ENCODE measurements at regions not wholly inside any gene's neighbourhood (a gene's known extent, or its start where the extent isn't known, plus 50 kb on each side); places are given as distances from the start of the nearest gene placed in this dataset.

- ChIA-PET POLR2A (no interaction called here), CTCF (no interaction called here)
Measured at GRCh38 chr6:2508071-2508470, 242.7 kb downstream of the MYLK4 start.

- ChIA-PET CTCF (no interaction called here), POLR2A (no interaction called here)
Measured at GRCh38 chr6:2507521-2508037, 243.1 kb downstream of the MYLK4 start.

- CTCF ChIA-PET = no interaction called here
- POLR2A ChIA-PET = no interaction called here
Measured at GRCh38 chr6:2507016-2507415, 243.7 kb downstream of the MYLK4 start.

- CTCF ChIA-PET = no interaction called here
- POLR2A ChIA-PET = no interaction called here
Measured at GRCh38 chr6:2505624-2506023, 245.1 kb downstream of the MYLK4 start.

GRCh38 chr6:2504495-2505064 lies 246.1 kb downstream of the MYLK4 start:
- ChIA-PET POLR2A (no interaction called here), CTCF (no interaction called here)

- ChIA-PET POLR2A (no interaction called here), CTCF (no interaction called here)
Measured at GRCh38 chr6:2503816-2504494, 246.8 kb downstream of the MYLK4 start.

- CTCF ChIA-PET = no interaction called here
- POLR2A ChIA-PET = no interaction called here
Measured at GRCh38 chr6:2502998-2503674, 247.6 kb downstream of the MYLK4 start.

GRCh38 chr6:2502096-2502997 lies 248.4 kb downstream of the MYLK4 start:
- CTCF ChIA-PET = no interaction called here

GRCh38 chr6:2497922-2498623 lies 252.6 kb downstream of the MYLK4 start:
- CTCF ChIA-PET = no interaction called here
- POLR2A ChIA-PET = no interaction called here

More at GRCh38 chr6:2502096-2502997, 248.4 kb downstream of the MYLK4 start:
- POLR2A ChIA-PET = no interaction called here

- ChIA-PET POLR2A (interaction anchor here (0.5 kb wide), 1 partner anchor 498 kb away, joined by 6 read pairs; no protein-coding TSS in a partner anchor), CTCF (no interaction called here)
Measured at GRCh38 chr6:2496291-2496690, 250.9 kb upstream of the GMDS start.

- POLR2A ChIA-PET = no interaction called here
- CTCF ChIA-PET = interaction anchor here (0.7 kb wide), 1 partner anchor 1565 kb away, joined by 4 read pairs; no protein-coding TSS in a partner anchor
Measured at GRCh38 chr6:2492686-2493523, 247.5 kb upstream of the GMDS start.

GRCh38 chr6:2491137-2491536 lies 245.7 kb upstream of the GMDS start:
- ChIA-PET POLR2A (no interaction called here), CTCF (no interaction called here)

GRCh38 chr6:2488578-2488977 lies 243.2 kb upstream of the GMDS start:
- CTCF ChIA-PET = no interaction called here
- POLR2A ChIA-PET = no interaction called here

- ChIA-PET POLR2A (no interaction called here), CTCF (no interaction called here)
Measured at GRCh38 chr6:2485116-2485515, 239.7 kb upstream of the GMDS start.

- ChIA-PET POLR2A (no interaction called here), CTCF (no interaction called here)
Measured at GRCh38 chr6:2482773-2483172, 237.4 kb upstream of the GMDS start.

- CTCF ChIA-PET = interaction anchor here (1.3 kb wide), 1 partner anchor 14 kb away, joined by 4 read pairs; no protein-coding TSS in a partner anchor
Measured at GRCh38 chr6:2481307-2481706, 235.9 kb upstream of the GMDS start.

GRCh38 chr6:2480267-2480966 lies 235.0 kb upstream of the GMDS start:
- POLR2A ChIA-PET = no interaction called here
- CTCF ChIA-PET = no interaction called here

More at GRCh38 chr6:2481307-2481706, 235.9 kb upstream of the GMDS start:
- POLR2A ChIA-PET = no interaction called here

GRCh38 chr6:2478200-2478599 lies 232.8 kb upstream of the GMDS start:
- CTCF ChIA-PET = no interaction called here
- POLR2A ChIA-PET = no interaction called here

Measured in activated CD8-positive, alpha-beta memory T cell treated with anti-CD3 and anti-CD28 coated beads for 36 hours (primary cell).